ENCODE measurements at regions not wholly inside any gene's neighbourhood (a gene's known extent, or its start where the extent isn't known, plus 50 kb on each side); places are given as distances from the start of the nearest gene placed in this dataset.
"Not testable (repeated sequence)": the region's sequence is repeated elsewhere in the genome, so short reads cannot be mapped to it uniquely, and the experiment has no call there.

GRCh38 chrY:18720395-18720794 is 53.1 kb downstream of the HSFY2 start:
- TF ChIP-seq, protein P1, sequence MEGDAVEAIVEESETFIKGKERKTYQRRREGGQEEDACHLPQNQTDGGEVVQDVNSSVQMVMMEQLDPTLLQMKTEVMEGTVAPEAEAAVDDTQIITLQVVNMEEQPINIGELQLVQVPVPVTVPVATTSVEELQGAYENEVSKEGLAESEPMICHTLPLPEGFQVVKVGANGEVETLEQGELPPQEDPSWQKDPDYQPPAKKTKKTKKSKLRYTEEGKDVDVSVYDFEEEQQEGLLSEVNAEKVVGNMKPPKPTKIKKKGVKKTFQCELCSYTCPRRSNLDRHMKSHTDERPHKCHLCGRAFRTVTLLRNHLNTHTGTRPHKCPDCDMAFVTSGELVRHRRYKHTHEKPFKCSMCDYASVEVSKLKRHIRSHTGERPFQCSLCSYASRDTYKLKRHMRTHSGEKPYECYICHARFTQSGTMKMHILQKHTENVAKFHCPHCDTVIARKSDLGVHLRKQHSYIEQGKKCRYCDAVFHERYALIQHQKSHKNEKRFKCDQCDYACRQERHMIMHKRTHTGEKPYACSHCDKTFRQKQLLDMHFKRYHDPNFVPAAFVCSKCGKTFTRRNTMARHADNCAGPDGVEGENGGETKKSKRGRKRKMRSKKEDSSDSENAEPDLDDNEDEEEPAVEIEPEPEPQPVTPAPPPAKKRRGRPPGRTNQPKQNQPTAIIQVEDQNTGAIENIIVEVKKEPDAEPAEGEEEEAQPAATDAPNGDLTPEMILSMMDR (IDR thresholded peaks at IDR 0.05) = not testable (repeated sequence)
- not testable (repeated sequence) for TF ChIP-seq POLR2A (IDR thresholded peaks at IDR 0.05)
